ENCODE measurements at regions not wholly inside any gene's neighbourhood (a gene's known extent, or its start where the extent isn't known, plus 50 kb on each side); places are given as distances from the start of the nearest gene placed in this dataset.

DNA sequence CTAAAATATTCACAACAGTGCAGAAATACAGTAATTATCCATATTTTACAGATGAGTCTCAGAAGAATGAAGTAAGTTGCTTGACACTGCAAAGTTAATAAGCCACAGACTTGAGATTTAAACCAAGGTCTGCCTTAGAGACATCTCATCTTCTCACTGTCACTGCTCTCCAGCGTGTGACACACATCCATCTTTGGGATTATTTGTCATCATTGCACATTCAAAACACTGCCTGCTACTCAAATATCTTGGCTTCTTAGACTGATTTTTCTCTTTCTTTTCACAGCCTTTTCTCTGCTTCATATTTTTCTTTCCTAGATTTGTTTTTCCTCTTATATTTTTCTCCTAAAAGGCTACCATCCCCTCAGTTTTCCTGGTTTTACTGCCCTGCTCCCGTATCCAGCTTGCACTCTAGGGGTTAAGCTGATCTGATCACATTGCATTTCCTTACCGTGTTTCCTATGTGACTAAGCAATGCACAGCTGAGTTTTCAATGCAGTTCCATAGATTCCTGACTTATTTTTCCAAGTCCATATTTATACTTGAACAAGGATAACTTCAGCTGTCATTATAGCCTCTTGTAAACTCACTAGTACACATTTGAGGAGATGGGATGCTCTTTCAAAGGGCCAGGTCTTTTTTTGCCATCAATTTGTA lies 353.0 kb downstream of the PLK2 start:
- DNase-seq (ENCODE audit: low read depth, low spot score): no peak
- TF ChIP-seq, protein P1, sequence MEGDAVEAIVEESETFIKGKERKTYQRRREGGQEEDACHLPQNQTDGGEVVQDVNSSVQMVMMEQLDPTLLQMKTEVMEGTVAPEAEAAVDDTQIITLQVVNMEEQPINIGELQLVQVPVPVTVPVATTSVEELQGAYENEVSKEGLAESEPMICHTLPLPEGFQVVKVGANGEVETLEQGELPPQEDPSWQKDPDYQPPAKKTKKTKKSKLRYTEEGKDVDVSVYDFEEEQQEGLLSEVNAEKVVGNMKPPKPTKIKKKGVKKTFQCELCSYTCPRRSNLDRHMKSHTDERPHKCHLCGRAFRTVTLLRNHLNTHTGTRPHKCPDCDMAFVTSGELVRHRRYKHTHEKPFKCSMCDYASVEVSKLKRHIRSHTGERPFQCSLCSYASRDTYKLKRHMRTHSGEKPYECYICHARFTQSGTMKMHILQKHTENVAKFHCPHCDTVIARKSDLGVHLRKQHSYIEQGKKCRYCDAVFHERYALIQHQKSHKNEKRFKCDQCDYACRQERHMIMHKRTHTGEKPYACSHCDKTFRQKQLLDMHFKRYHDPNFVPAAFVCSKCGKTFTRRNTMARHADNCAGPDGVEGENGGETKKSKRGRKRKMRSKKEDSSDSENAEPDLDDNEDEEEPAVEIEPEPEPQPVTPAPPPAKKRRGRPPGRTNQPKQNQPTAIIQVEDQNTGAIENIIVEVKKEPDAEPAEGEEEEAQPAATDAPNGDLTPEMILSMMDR (conservative IDR thresholded peaks at IDR 0.05): no peak
- Mint-ChIP-seq H3K36me3 (ENCODE audit: low read depth) (no peaks in the 10 kb centered on the region), H3K27me3 (ENCODE audit: low read depth) (no peaks in the 10 kb centered on the region), H3K27ac (ENCODE audit: unreplicated experiment) (no peak overlapping the region), H3K9me3 (peaks cover 5% of the 10 kb centered on the region), H3K4me3 (no peak overlapping the region), H3K4me1 (no peaks in the 10 kb centered on the region)

DNA sequence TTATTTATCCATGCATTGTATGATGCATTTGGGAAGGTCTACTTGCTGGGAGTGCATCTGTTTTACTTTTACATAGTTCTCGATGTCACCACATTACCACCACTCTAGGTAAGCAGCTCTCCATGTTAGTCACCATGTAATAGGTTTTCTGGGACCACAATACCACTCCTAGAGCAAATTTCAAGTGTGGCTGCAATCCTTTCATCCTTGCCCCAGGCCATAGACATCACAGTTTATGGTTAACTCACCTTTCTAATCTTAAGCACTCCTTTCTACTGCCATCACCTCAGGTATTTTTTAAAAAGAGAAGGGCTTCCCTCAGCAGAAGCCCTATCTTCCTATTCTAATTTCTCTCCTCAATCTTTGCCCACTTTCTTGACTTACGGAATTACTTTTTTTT lies 354.1 kb downstream of the PLK2 start:
- Mint-ChIP-seq H3K36me3 (ENCODE audit: low read depth) (no peaks in the 10 kb centered on the region), H3K4me1 (no peaks in the 10 kb centered on the region), H3K4me3 (no peak overlapping the region), H3K27ac (ENCODE audit: unreplicated experiment) (no peak overlapping the region), H3K27me3 (ENCODE audit: low read depth) (no peaks in the 10 kb centered on the region), H3K9me3 (peaks cover 5% of the 10 kb centered on the region)
- TF ChIP-seq, protein P1 (conservative IDR thresholded peaks at IDR 0.05): no peak
- DNase-seq (ENCODE audit: low read depth, low spot score): no peak

DNA sequence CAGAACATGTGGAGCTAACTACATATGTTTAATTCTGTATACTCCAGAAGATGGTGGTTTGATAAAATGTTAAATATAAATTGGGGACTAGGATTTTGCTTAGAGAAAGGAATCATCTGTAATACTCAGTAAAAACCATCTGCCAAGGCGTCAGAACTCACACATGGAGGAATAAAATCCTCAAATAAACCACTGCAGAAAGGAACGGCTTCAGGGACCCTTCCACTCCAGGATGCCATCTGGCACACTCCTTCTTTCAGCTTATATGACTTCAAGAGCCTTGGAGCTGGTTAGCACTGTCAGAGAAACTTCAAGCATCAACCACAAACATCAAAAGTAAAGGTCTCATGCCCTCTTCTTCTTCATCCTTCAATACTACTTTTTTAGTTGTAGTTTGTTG lies 360.6 kb downstream of the PLK2 start:
- Mint-ChIP-seq H3K27me3 (ENCODE audit: low read depth) (no peaks in the 10 kb centered on the region), H3K9me3 (peaks cover 3% of the 10 kb centered on the region), H3K4me3 (no peak overlapping the region), H3K36me3 (ENCODE audit: low read depth) (no peaks in the 10 kb centered on the region), H3K4me1 (no peaks in the 10 kb centered on the region), H3K27ac (ENCODE audit: unreplicated experiment) (no peak overlapping the region)
- TF ChIP-seq, protein P1 (conservative IDR thresholded peaks at IDR 0.05): no peak
- no peak for DNase-seq (ENCODE audit: low read depth, low spot score)

DNA sequence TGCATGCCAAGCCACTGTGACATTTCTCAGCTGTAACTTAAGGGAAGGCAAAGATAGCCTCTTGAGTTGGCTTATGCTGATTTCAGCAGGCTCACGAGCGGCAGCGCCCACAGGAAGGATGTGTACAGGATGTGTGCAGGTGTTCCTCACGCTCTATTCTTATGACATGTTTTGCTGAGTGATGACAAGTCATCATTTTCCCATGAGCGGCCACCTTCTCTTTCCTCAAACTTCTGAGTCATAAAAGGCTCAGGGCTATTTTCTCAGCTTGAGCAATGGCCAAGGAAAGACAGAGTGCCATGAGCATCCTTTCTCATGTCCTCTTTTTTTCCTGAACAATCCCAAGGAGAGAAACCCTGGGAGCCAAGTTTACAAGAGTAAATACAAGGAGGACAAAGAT lies 365.9 kb downstream of the PLK2 start:
- H3K27me3 Mint-ChIP-seq (ENCODE audit: low read depth): no peaks in the 10 kb centered on the region
- no peak for DNase-seq (ENCODE audit: low read depth, low spot score)
- H3K4me3 Mint-ChIP-seq: no peak overlapping the region
- H3K36me3 Mint-ChIP-seq (ENCODE audit: low read depth): no peaks in the 10 kb centered on the region
- H3K9me3 Mint-ChIP-seq: no peaks in the 10 kb centered on the region
- H3K4me1 Mint-ChIP-seq: no peaks in the 10 kb centered on the region
- TF ChIP-seq, protein P1 (conservative IDR thresholded peaks at IDR 0.05): no peak
- no peak overlapping the region for H3K27ac Mint-ChIP-seq (ENCODE audit: unreplicated experiment)

DNA sequence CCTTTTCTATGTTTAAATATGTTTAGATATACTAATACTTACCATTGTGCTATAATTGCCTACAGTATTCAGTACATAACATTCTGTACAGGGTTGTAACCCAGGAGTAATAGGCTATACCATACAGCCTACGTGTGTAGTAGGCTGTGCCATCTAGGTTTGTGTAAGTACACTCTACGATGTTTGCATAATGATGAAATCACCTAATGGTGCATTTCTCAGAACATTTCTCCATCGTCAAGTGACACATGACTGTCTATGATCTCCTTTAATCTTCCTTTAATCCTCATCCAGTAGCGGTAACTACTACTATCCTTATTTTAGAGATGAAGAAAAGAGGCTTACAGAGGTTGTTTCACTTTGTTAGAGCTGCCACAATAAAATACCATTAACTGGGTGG lies 369.2 kb downstream of the PLK2 start:
- H3K27me3 Mint-ChIP-seq (ENCODE audit: low read depth): no peaks in the 10 kb centered on the region
- H3K9me3 Mint-ChIP-seq: no peaks in the 10 kb centered on the region
- no peak for DNase-seq (ENCODE audit: low read depth, low spot score)
- H3K4me3 Mint-ChIP-seq: no peak overlapping the region
- no peak overlapping the region for H3K27ac Mint-ChIP-seq (ENCODE audit: unreplicated experiment)
- H3K4me1 Mint-ChIP-seq: no peaks in the 10 kb centered on the region
- TF ChIP-seq, protein P1 (conservative IDR thresholded peaks at IDR 0.05): no peak
- H3K36me3 Mint-ChIP-seq (ENCODE audit: low read depth): no peaks in the 10 kb centered on the region
